HEK293 (cell line): ENCODE measurements at regions not wholly inside any gene's neighbourhood (a gene's known extent, or its start where the extent isn't known, plus 50 kb on each side); places are given as distances from the start of the nearest gene placed in this dataset.

ENCODE experiments used
- CTCF ChIA-PET: fragments of 350-600 bp; formaldehyde crosslinking; extraction: SDS; loops from one replicate; lab custom pipeline; 2021; ENCODE audit warnings: antibody characterized with exemption; lab: Yijun Ruan, JAX
- POLR2A ChIA-PET: fragments of 300-600 bp; formaldehyde crosslinking; extraction: SDS; loops from one replicate; lab custom pipeline; 2020; ENCODE audit warnings: antibody characterized with exemption, inconsistent platforms; lab: Yijun Ruan, JAX
- H3K27ac ChIP-seq: fragments of 200-500 bp; sonication (Bioruptor generic); 2 replicates; pipeline ENCODE4 v1.5.1; 2014; ENCODE audit warnings: low read depth, low read length, control low read depth, inconsistent platforms; ENCODE audit errors: extremely low read depth
- H3K36me3 ChIP-seq, 2 experiments: fragments of 200-500 bp in 1 of 2; sonication (Bioruptor generic) in 1 of 2; 1 replicate in 1 of 2; 2 replicates in 1 of 2; pipeline ENCODE4 v1.5.1; 2014 to 2017; ENCODE audit warnings: inconsistent platforms in 2 of 2, low read length in 2 of 2; ENCODE audit not compliant: control insufficient read depth in 2 of 2, insufficient read depth in 1 of 2
- H3K4me1 ChIP-seq: fragments of 200-500 bp; sonication (Bioruptor generic); 2 replicates; pipeline ENCODE4 v1.5.1; 2014; ENCODE audit warnings: mild to moderate bottlenecking, low read length, inconsistent platforms; ENCODE audit not compliant: control insufficient read depth, insufficient read depth
- H3K4me3 ChIP-seq: 2 replicates; pipeline ENCODE4 v1.5.1; 2011; ENCODE audit warnings: low read depth, mild to moderate bottlenecking, control low read depth, low read length, moderate library complexity
- H3K9me3 ChIP-seq: fragments of 200-500 bp; sonication (Bioruptor generic); 2 replicates; pipeline ENCODE4 v1.5.1; 2014; ENCODE audit warnings: low read depth, low read length, inconsistent platforms; ENCODE audit not compliant: control insufficient read depth, insufficient read depth
- KLF17 ChIP-seq: fragments of 450-650 bp; formaldehyde crosslinking; IDR thresholded peaks from 2 replicates; pipeline ENCODE4 v1.5.1; 2016; ENCODE audit warnings: missing biosample characterization, missing genetic modification characterization
- KLF9 ChIP-seq: fragments of 450-650 bp; formaldehyde crosslinking; IDR thresholded peaks from 2 replicates; pipeline ENCODE4 v1.5.1; 2016; ENCODE audit warnings: missing biosample characterization, missing genetic modification characterization, low read depth
- PATZ1 ChIP-seq: fragments of 450-650 bp; formaldehyde crosslinking; IDR thresholded peaks from 2 replicates; pipeline ENCODE4 v1.5.1; 2016; ENCODE audit warnings: missing biosample characterization, missing genetic modification characterization
- REST ChIP-seq: fragments of 450-650 bp; formaldehyde crosslinking; IDR thresholded peaks from 2 replicates; pipeline ENCODE4 v1.5.1; 2016; ENCODE audit warnings: missing biosample characterization, missing genetic modification characterization
- SCRT2 ChIP-seq: fragments of 450-650 bp; formaldehyde crosslinking; IDR thresholded peaks from 2 replicates; pipeline ENCODE4 v1.5.1; 2016; ENCODE audit warnings: missing biosample characterization, missing genetic modification characterization
- SP2 ChIP-seq: fragments of 450-650 bp; formaldehyde crosslinking; IDR thresholded peaks from 2 replicates; pipeline ENCODE4 v1.5.1; 2016; ENCODE audit warnings: missing biosample characterization, missing genetic modification characterization
- YY1 ChIP-seq: fragments of 450-650 bp; formaldehyde crosslinking; IDR thresholded peaks from 2 replicates; pipeline ENCODE4 v1.5.1; 2018; ENCODE audit warnings: missing biosample characterization, missing genetic modification characterization
- ZBTB48 ChIP-seq: fragments of 450-650 bp; formaldehyde crosslinking; IDR thresholded peaks from 2 replicates; pipeline ENCODE4 v1.5.1; 2016; ENCODE audit warnings: missing biosample characterization, missing genetic modification characterization
- ZBTB8A ChIP-seq: fragments of 450-650 bp; formaldehyde crosslinking; IDR thresholded peaks from 2 replicates; pipeline ENCODE4 v1.5.1; 2016; ENCODE audit warnings: missing biosample characterization, missing genetic modification characterization
- ZEB2 ChIP-seq: fragments of 450-650 bp; formaldehyde crosslinking; IDR thresholded peaks from 2 replicates; pipeline ENCODE4 v1.5.1; 2016; ENCODE audit warnings: missing biosample characterization, missing genetic modification characterization
- ZIC2 ChIP-seq: fragments of 450-650 bp; formaldehyde crosslinking; IDR thresholded peaks from 2 replicates; pipeline ENCODE4 v1.5.1; 2016; ENCODE audit warnings: missing biosample characterization, missing genetic modification characterization
- ZNF112 ChIP-seq: fragments of 450-650 bp; formaldehyde crosslinking; IDR thresholded peaks from 2 replicates; pipeline ENCODE4 v1.5.0; 2017; ENCODE audit warnings: missing biosample characterization, missing genetic modification characterization
- ZNF280C ChIP-seq: fragments of 450-650 bp; formaldehyde crosslinking; IDR thresholded peaks from 2 replicates; pipeline ENCODE4 v1.5.1; 2016; ENCODE audit warnings: missing biosample characterization, missing genetic modification characterization
- ZNF311 ChIP-seq: fragments of 450-650 bp; formaldehyde crosslinking; IDR thresholded peaks from 2 replicates; pipeline ENCODE4 v1.5.1; 2017; ENCODE audit warnings: missing biosample characterization, missing genetic modification characterization, borderline replicate concordance
- ZNF350 ChIP-seq: fragments of 450-650 bp; formaldehyde crosslinking; IDR thresholded peaks from 2 replicates; pipeline ENCODE4 v1.5.0; 2017; ENCODE audit warnings: missing biosample characterization, mild to moderate bottlenecking, missing genetic modification characterization
- ZNF514 ChIP-seq: fragments of 450-650 bp; formaldehyde crosslinking; IDR thresholded peaks from 2 replicates; pipeline ENCODE4 v1.5.1; 2016; ENCODE audit warnings: missing biosample characterization, missing genetic modification characterization
- ZNF521 ChIP-seq: fragments of 450-650 bp; formaldehyde crosslinking; IDR thresholded peaks from 2 replicates; pipeline ENCODE4 v1.5.1; 2017; ENCODE audit warnings: missing biosample characterization, mild to moderate bottlenecking, missing genetic modification characterization
- ZNF530 ChIP-seq: fragments of 450-650 bp; formaldehyde crosslinking; IDR thresholded peaks from 2 replicates; pipeline ENCODE4 v1.5.1; 2016; ENCODE audit warnings: low read depth, missing biosample characterization, missing genetic modification characterization
- ZNF596 ChIP-seq: fragments of 450-650 bp; IDR thresholded peaks from 2 replicates; pipeline ENCODE4 v1.5.0; 2018; ENCODE audit warnings: missing biosample characterization, mild to moderate bottlenecking, missing genetic modification characterization, moderate library complexity
- ZNF621 ChIP-seq: fragments of 450-650 bp; formaldehyde crosslinking; IDR thresholded peaks from 2 replicates; pipeline ENCODE4 v1.5.1; 2017; ENCODE audit warnings: missing biosample characterization, missing genetic modification characterization
- ZNF624 ChIP-seq: fragments of 450-650 bp; formaldehyde crosslinking; IDR thresholded peaks from 2 replicates; pipeline ENCODE4 v1.5.1; 2017; ENCODE audit warnings: missing biosample characterization, missing genetic modification characterization
- ZNF658 ChIP-seq: fragments of 450-650 bp; formaldehyde crosslinking; IDR thresholded peaks from 2 replicates; pipeline ENCODE4; 2016; ENCODE audit warnings: missing biosample characterization, missing genetic modification characterization
- ZNF704 ChIP-seq: fragments of 450-650 bp; formaldehyde crosslinking; IDR thresholded peaks from 2 replicates; pipeline ENCODE4 v1.5.1; 2016; ENCODE audit warnings: missing biosample characterization, missing genetic modification characterization
- ZNF768 ChIP-seq: fragments of 450-650 bp; formaldehyde crosslinking; IDR thresholded peaks from 2 replicates; pipeline ENCODE4 v1.5.1; 2018; ENCODE audit warnings: missing biosample characterization, mild to moderate bottlenecking, missing genetic modification characterization
- ZSCAN4 ChIP-seq: fragments of 450-650 bp; formaldehyde crosslinking; IDR thresholded peaks from 2 replicates; pipeline ENCODE4 v1.5.1; 2017; ENCODE audit warnings: missing biosample characterization, missing genetic modification characterization

GRCh38 chr20:22690000-22690399 lies 105.6 kb upstream of the FOXA2 start:
- no peak overlapping the region for H3K27ac ChIP-seq
- no peak for TF ChIP-seq SCRT2 (tag by site-specific recombination)
- no peak for TF ChIP-seq ZNF596 (tag by site-specific recombination)
- TF ChIP-seq ZNF521 (tag by site-specific recombination) = no peak
- TF ChIP-seq ZNF530 = no peak
- TF ChIP-seq ZNF311 = no peak
- TF ChIP-seq ZNF768 (tag by site-specific recombination) = no peak
- TF ChIP-seq REST (tag by site-specific recombination) = no peak
- TF ChIP-seq ZBTB8A (tag by site-specific recombination) = no peak
- TF ChIP-seq ZNF658 (tag by site-specific recombination) = no peak
- H3K4me1 ChIP-seq = no peaks in the 10 kb centered on the region
- H3K4me3 ChIP-seq = no peak overlapping the region
- no peaks in the 10 kb centered on the region for H3K36me3 ChIP-seq
- H3K9me3 ChIP-seq = no peaks in the 10 kb centered on the region
- CTCF ChIA-PET = interaction anchor here (0.7 to 4.5 kb wide), 17 partner anchors 8 to 651 kb away, joined by 3 to 57 read pairs (median 4); no protein-coding TSS in a partner anchor
- POLR2A ChIA-PET = interaction anchor here (0.6 kb wide), 1 partner anchor 651 kb away, joined by 3 read pairs; no protein-coding TSS in a partner anchor

- CTCF ChIA-PET = interaction anchor here (0.5 to 4.5 kb wide), 24 partner anchors 9 to 756 kb away, joined by 3 to 57 read pairs (median 3); no protein-coding TSS in a partner anchor
- no peaks in the 10 kb centered on the region for H3K36me3 ChIP-seq
- H3K4me3 ChIP-seq = no peak overlapping the region
- H3K27ac ChIP-seq = no peak overlapping the region
- TF ChIP-seq ZBTB8A (tag by site-specific recombination) (no peak), SP2 (tag by site-specific recombination) (no peak), KLF17 (tag by site-specific recombination) (no peak), ZNF350 (tag by site-specific recombination) (no peak), ZEB2 (tag by site-specific recombination) (no peak), KLF9 (tag by site-specific recombination) (no peak), ZNF112 (tag by site-specific recombination) (no peak), ZNF280C (tag by site-specific recombination) (no peak), PATZ1 (tag by site-specific recombination) (no peak), ZNF624 (tag by site-specific recombination) (no peak), ZNF704 (no peak), ZIC2 (no peak), ZSCAN4 (tag by site-specific recombination) (no peak), ZBTB48 (tag by site-specific recombination) (no peak), YY1 (tag by site-specific recombination) (no peak), ZNF621 (tag by site-specific recombination) (no peak), ZNF514 (no peak)
- TF ChIP-seq, all 188 proteins: peak for 0
- Histone ChIP-seq H3K4me1 (no peaks in the 10 kb centered on the region), H3K9me3 (no peaks in the 10 kb centered on the region)
- POLR2A ChIA-PET = interaction anchor here (0.6 kb wide), 2 partner anchors 405 to 650 kb away, joined by 3 read pairs; no protein-coding TSS in a partner anchor
These were observed 106.3 kb upstream of the FOXA2 start for GRCh38 chr20:22690616-22691179.
